ENCODE measurements at regions not wholly inside any gene's neighbourhood (a gene's known extent, or its start where the extent isn't known, plus 50 kb on each side); places are given as distances from the start of the nearest gene placed in this dataset.

GRCh38 chr4:175341203-175341755 lies 423.1 kb downstream of the ADAM29 start:
- TF ChIP-seq CTCF (IDR thresholded peaks at IDR 0.05) (no peak), POLR2A (IDR thresholded peaks at IDR 0.05) (no peak)
- Histone ChIP-seq H3K9me3 (no peaks in the 10 kb centered on the region), H3K36me3 (no peaks in the 10 kb centered on the region), H3K27me3 (no peaks in the 10 kb centered on the region), H3K4me3 (replicated peaks in 1 of 3) (no peak overlapping the region), H3K4me1 (no peaks in the 10 kb centered on the region), H3K27ac (no peak overlapping the region)
- DNase-seq = no peak
- intact Hi-C loops (cut with DNase I) = no loop called here
- 84 to 91% methylated on average over 2 of the region's 2 CpGs for WGBS, 2 donors

- 88 to 91% methylated on average over 2 of the region's 2 CpGs for WGBS, 2 donors
- intact Hi-C loops (cut with DNase I) = no loop called here
- Histone ChIP-seq H3K9me3 (no peaks in the 10 kb centered on the region), H3K4me1 (no peaks in the 10 kb centered on the region), H3K4me3 (replicated peaks in 1 of 3) (no peak overlapping the region), H3K27me3 (no peaks in the 10 kb centered on the region), H3K36me3 (no peaks in the 10 kb centered on the region), H3K27ac (no peak overlapping the region)
- no peak for DNase-seq
- TF ChIP-seq POLR2A (IDR thresholded peaks at IDR 0.05) (no peak), CTCF (IDR thresholded peaks at IDR 0.05) (no peak)
These were observed 428.2 kb downstream of the ADAM29 start for GRCh38 chr4:175346376-175346775.

- H3K4me1 ChIP-seq = no peaks in the 10 kb centered on the region
- TF ChIP-seq CTCF (IDR thresholded peaks at IDR 0.05) = no peak
- no peak for TF ChIP-seq POLR2A (IDR thresholded peaks at IDR 0.05)
- WGBS, 2 donors = 75 to 80% methylated on average over 3 of the region's 3 CpGs
- H3K4me3 ChIP-seq (replicated peaks in 1 of 3) = no peak overlapping the region
- intact Hi-C loops (cut with DNase I) = no loop called here
- no peaks in the 10 kb centered on the region for H3K36me3 ChIP-seq
- no peak for DNase-seq
- no peaks in the 10 kb centered on the region for H3K27me3 ChIP-seq
- H3K9me3 ChIP-seq = no peaks in the 10 kb centered on the region
- no peak overlapping the region for H3K27ac ChIP-seq
These were observed 432.1 kb downstream of the ADAM29 start for GRCh38 chr4:175350246-175350645.

GRCh38 chr4:175351473-175351872 lies 433.3 kb downstream of the ADAM29 start:
- intact Hi-C loops (cut with DNase I) = no loop called here
- no peak overlapping the region for H3K4me3 ChIP-seq (replicated peaks in 1 of 3)
- no peaks in the 10 kb centered on the region for H3K27me3 ChIP-seq
- H3K27ac ChIP-seq = no peak overlapping the region
- no peak for DNase-seq
- 70% methylated on average over 2 of the region's 2 CpGs for WGBS, 2 donors
- TF ChIP-seq POLR2A (IDR thresholded peaks at IDR 0.05) (no peak), CTCF (IDR thresholded peaks at IDR 0.05) (no peak)
- H3K36me3 ChIP-seq = no peaks in the 10 kb centered on the region
- H3K9me3 ChIP-seq = no peaks in the 10 kb centered on the region
- no peaks in the 10 kb centered on the region for H3K4me1 ChIP-seq

GRCh38 chr4:175369087-175369486 lies 443.0 kb downstream of the GPM6A start:
- no peaks in the 10 kb centered on the region for H3K9me3 ChIP-seq
- DNase-seq = no peak
- no peak overlapping the region for H3K27ac ChIP-seq
- H3K36me3 ChIP-seq = no peaks in the 10 kb centered on the region
- intact Hi-C loops (cut with DNase I) = no loop called here
- no peaks in the 10 kb centered on the region for H3K27me3 ChIP-seq
- TF ChIP-seq CTCF (IDR thresholded peaks at IDR 0.05) = no peak
- no peak for TF ChIP-seq POLR2A (IDR thresholded peaks at IDR 0.05)
- no peak overlapping the region for H3K4me3 ChIP-seq (replicated peaks in 1 of 3)
- 84 to 85% methylated on average over 6 of the region's 6 CpGs for WGBS, 2 donors
- no peaks in the 10 kb centered on the region for H3K4me1 ChIP-seq

All from thyroid gland (tissue), 4 donors.